NT2/D1 (cell line): ENCODE measurements at regions not wholly inside any gene's neighbourhood (a gene's known extent, or its start where the extent isn't known, plus 50 kb on each side); places are given as distances from the start of the nearest gene placed in this dataset.

Experiments
- DNase-seq: peaks from one replicate; pipeline ENCODE4 v3.0.0-alpha.2; 2011; ENCODE audit warnings: low read depth, low spot score
- H3K27me3 ChIP-seq: 2 replicates; pipeline ENCODE4 v1.6.0; 2011; ENCODE audit warnings: mild to moderate bottlenecking; ENCODE audit not compliant: insufficient read length, insufficient read depth
- H3K36me3 ChIP-seq: 2 replicates; pipeline ENCODE4 v1.6.1; 2011; ENCODE audit warnings: mild to moderate bottlenecking, low read length, mixed read lengths; ENCODE audit not compliant: insufficient read depth, insufficient read length
- H3K4me1 ChIP-seq: 2 replicates; pipeline ENCODE4 v1.5.1; 2011; ENCODE audit not compliant: insufficient read depth, insufficient read length
- H3K4me3 ChIP-seq: 2 replicates; pipeline ENCODE4 v1.5.1; 2011; ENCODE audit warnings: low read depth; ENCODE audit not compliant: insufficient read length
- H3K9ac ChIP-seq: 2 replicates; pipeline ENCODE4 v1.6.0; 2011; ENCODE audit warnings: low read depth; ENCODE audit not compliant: insufficient read length
- H3K9me3 ChIP-seq: 2 replicates; pipeline ENCODE4 v1.5.1; 2011; ENCODE audit warnings: mild to moderate bottlenecking, low read length; ENCODE audit not compliant: insufficient read depth
- SUZ12 ChIP-seq: IDR thresholded peaks from 2 replicates; pipeline ENCODE4 v1.6.1; 2011; ENCODE audit not compliant: insufficient read length, insufficient read depth; ENCODE audit errors: extremely low read depth
- YY1 ChIP-seq: IDR thresholded peaks from 2 replicates; pipeline ENCODE4 v1.6.1; 2011; ENCODE audit not compliant: insufficient read length, insufficient read depth
- ZNF274 ChIP-seq: IDR thresholded peaks from 2 replicates; pipeline ENCODE4 v1.6.1; 2011; ENCODE audit warnings: mild to moderate bottlenecking, low read depth, low read length

DNA sequence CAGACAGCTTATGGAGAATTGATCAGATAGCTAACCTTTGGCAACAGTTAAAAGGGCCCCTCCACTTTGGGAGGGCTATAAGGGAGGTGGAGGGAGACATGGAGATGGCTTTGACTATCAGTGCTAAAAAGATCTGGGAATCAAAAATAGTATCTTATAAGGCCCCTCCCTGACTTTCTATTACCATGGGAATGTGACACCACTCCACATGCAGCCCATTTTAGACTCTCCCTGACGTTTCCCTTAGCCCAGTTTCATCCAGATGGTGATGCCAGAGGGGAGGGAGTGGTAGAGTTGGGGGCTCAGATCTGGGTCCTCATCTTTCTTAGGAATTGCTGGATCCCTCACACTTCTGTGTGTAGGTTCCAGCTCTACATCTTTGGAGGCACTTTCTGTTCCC, 200.0 kb upstream of the DTNBP1 start:
- TF ChIP-seq SUZ12 (no peak), ZNF274 (no peak), YY1 (no peak)
- no peaks in the 10 kb centered on the region for H3K27me3 ChIP-seq
- H3K9me3 ChIP-seq, result no peaks in the 10 kb centered on the region
- H3K9ac ChIP-seq, result no peak overlapping the region
- H3K4me3 ChIP-seq, result no peak overlapping the region
- H3K4me1 ChIP-seq, result no peaks in the 10 kb centered on the region
- H3K36me3 ChIP-seq, result no peaks in the 10 kb centered on the region
- no peak for DNase-seq

- Histone ChIP-seq H3K9me3 (no peaks in the 10 kb centered on the region), H3K9ac (no peak overlapping the region), H3K27me3 (no peaks in the 10 kb centered on the region), H3K4me1 (no peaks in the 10 kb centered on the region), H3K36me3 (no peaks in the 10 kb centered on the region), H3K4me3 (no peak overlapping the region)
- no peak for DNase-seq
- TF ChIP-seq ZNF274 (no peak), SUZ12 (no peak), YY1 (no peak)
Observed at GRCh38 chr6:15861486-15861885, 198.7 kb upstream of the DTNBP1 start.

DNA sequence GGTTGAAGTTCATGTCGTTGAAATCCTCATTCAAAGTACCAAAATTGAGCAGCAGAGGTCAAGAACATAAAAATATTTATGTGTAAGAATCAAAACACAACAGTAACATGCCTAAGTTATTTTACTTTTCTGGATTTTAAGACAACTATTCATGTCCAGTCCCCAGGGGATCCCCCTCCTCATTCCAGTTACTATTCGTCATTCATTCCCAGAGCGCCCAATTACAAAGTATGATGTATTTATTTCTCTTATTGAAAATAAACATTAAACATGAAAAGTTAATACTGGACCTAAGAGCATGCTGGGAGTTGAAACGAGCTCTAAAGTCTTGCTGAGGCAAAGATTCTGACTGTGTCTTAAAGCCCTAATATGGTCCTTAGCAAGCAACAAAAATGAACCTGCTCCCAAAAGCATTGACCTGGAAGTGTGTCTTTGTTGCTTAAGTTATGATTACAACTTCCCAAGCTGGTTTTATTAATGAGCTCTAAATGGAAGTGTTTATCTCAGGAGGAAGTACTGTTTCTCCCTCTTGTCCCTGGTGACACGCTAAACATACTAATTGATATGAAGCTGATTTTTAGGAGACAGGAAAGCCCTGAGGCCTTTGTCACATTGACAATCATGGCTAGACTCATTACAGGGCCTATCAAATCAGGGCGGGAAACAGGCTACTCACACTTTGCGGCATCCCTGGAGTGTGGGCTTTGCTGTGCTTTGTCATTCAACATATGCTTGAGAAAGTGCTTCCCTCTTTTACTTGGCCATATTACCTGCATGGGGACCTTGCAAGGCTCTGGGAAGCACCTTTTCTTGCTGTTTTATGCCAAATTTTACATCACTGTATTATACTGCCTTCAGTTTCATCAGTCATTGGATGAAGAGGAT, 192.2 kb upstream of the DTNBP1 start:
- DNase-seq, result no peak
- Histone ChIP-seq H3K4me3 (no peak overlapping the region), H3K4me1 (no peaks in the 10 kb centered on the region), H3K27me3 (no peaks in the 10 kb centered on the region), H3K36me3 (no peaks in the 10 kb centered on the region), H3K9ac (no peak overlapping the region), H3K9me3 (peaks cover 8% of the 10 kb centered on the region; the same call in 1 of the 2 replicates)
- TF ChIP-seq SUZ12, result no peak
- TF ChIP-seq YY1, result no peak
- TF ChIP-seq ZNF274, result no peak

GRCh38 chr6:15854378-15854777, 191.6 kb upstream of the DTNBP1 start:
- Histone ChIP-seq H3K27me3 (no peaks in the 10 kb centered on the region), H3K36me3 (no peaks in the 10 kb centered on the region), H3K9ac (no peak overlapping the region), H3K4me1 (no peaks in the 10 kb centered on the region), H3K4me3 (no peak overlapping the region), H3K9me3 (peaks cover 8% of the 10 kb centered on the region; the same call in 1 of the 2 replicates)
- TF ChIP-seq SUZ12 (no peak), ZNF274 (no peak), YY1 (no peak)
- no peak for DNase-seq

GRCh38 chr6:15853259-15853658, 190.4 kb upstream of the DTNBP1 start:
- Histone ChIP-seq H3K36me3 (no peaks in the 10 kb centered on the region), H3K4me1 (no peaks in the 10 kb centered on the region), H3K4me3 (no peak overlapping the region), H3K9ac (no peak overlapping the region), H3K27me3 (no peaks in the 10 kb centered on the region), H3K9me3 (peaks cover 8% of the 10 kb centered on the region; the same call in 1 of the 2 replicates)
- DNase-seq, result no peak
- TF ChIP-seq YY1 (no peak), ZNF274 (no peak), SUZ12 (no peak)

- no peaks in the 10 kb centered on the region for H3K36me3 ChIP-seq
- TF ChIP-seq YY1 (no peak), ZNF274 (no peak), SUZ12 (no peak)
- H3K4me1 ChIP-seq, result no peaks in the 10 kb centered on the region
- H3K9me3 ChIP-seq, result peaks cover 8% of the 10 kb centered on the region; the same call in 1 of the 2 replicates
- H3K4me3 ChIP-seq, result no peak overlapping the region
- no peak for DNase-seq
- H3K27me3 ChIP-seq, result no peaks in the 10 kb centered on the region
- no peak overlapping the region for H3K9ac ChIP-seq
Observed at GRCh38 chr6:15852289-15852688, 189.5 kb upstream of the DTNBP1 start.

DNA sequence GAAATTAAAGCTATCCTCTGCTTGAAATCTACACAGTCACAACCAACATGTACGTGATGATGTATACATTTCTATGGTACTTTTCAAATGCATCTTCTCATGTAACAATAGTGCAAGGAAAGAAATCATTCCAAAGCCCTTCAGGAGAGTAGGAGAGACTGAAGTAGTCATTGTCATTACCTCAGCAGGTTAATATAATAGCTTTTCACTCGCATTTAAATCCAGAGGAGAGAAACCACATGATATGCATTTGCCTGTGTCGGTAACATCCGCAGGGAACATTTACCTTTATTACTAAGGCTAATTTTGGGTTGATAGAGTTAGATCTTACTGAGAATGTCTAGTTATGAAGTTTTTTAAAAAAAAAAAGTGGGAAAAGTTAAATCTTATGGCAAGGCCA, 186.6 kb upstream of the DTNBP1 start:
- no peaks in the 10 kb centered on the region for H3K36me3 ChIP-seq
- H3K4me3 ChIP-seq, result no peak overlapping the region
- no peak for DNase-seq
- no peaks in the 10 kb centered on the region for H3K4me1 ChIP-seq
- H3K9me3 ChIP-seq, result peaks cover 4% of the 10 kb centered on the region; the same call in 1 of the 2 replicates
- no peak for TF ChIP-seq ZNF274
- no peak for TF ChIP-seq SUZ12
- no peak for TF ChIP-seq YY1
- no peak overlapping the region for H3K9ac ChIP-seq
- no peaks in the 10 kb centered on the region for H3K27me3 ChIP-seq
